BJ (cell line): ENCODE measurements at regions not wholly inside any gene's neighbourhood (a gene's known extent, or its start where the extent isn't known, plus 50 kb on each side); places are given as distances from the start of the nearest gene placed in this dataset.
"Not testable (repeated sequence)": the region's sequence is repeated elsewhere in the genome, so short reads cannot be mapped to it uniquely, and the experiment has no call there.

ENCODE experiments used
- CTCF ChIA-PET: fragments of 350-600 bp; formaldehyde crosslinking; extraction: SDS; loops from one replicate; lab custom pipeline; 2021; ENCODE audit warnings: antibody characterized with exemption, inconsistent platforms; lab: Yijun Ruan, JAX
- POLR2A ChIA-PET: fragments of 300-600 bp; sonication (Branson Sonifier 250); formaldehyde crosslinking; extraction: SDS; loops from one replicate; lab custom pipeline; 2021; ENCODE audit warnings: antibody characterized with exemption; lab: Charles Lee
- DNase-seq: peaks from one replicate; pipeline ENCODE4 v3.0.0-alpha.2; 2011; ENCODE audit warnings: low read depth
- H3K27me3 ChIP-seq: 2 replicates; pipeline ENCODE4 v1.6.0; 2011; ENCODE audit warnings: low read length; ENCODE audit not compliant: control insufficient read depth, insufficient read depth
- H3K36me3 ChIP-seq: 2 replicates; pipeline ENCODE4 v1.5.1; 2011; ENCODE audit warnings: low read length; ENCODE audit not compliant: control insufficient read depth, insufficient read depth
- H3K4me3 ChIP-seq: 2 replicates; pipeline ENCODE4 v1.5.1; 2011; ENCODE audit warnings: low read depth, mild to moderate bottlenecking, control low read depth, low read length
- TF ChIP-seq, protein P1 (sequence below): IDR thresholded peaks from 2 replicates; pipeline ENCODE4 v1.5.1; 2011; ENCODE audit warnings: low read depth, mild to moderate bottlenecking, control low read depth, inconsistent platforms, low read length, moderate library complexity; ENCODE audit not compliant: insufficient read depth

DNA sequence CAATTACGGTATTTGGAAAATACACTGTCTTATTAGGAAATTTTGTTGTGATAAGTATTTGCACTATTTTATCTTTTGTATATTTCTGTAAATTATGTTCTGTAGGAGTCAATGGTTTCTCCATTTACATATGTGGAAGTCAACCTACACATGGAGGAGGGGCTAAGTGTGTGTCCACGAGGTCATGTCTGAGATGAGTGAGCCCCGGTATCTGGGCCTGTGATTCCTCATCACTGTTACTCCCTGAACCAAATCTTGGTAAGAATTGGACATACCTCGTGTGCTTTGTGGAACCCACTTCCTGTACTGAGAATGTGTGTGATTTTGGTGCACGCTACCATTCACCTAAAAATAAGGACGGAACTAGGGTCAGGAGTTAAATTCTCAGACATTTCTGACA, 1105.5 kb downstream of the TMEM121 start:
- TF ChIP-seq, protein P1, sequence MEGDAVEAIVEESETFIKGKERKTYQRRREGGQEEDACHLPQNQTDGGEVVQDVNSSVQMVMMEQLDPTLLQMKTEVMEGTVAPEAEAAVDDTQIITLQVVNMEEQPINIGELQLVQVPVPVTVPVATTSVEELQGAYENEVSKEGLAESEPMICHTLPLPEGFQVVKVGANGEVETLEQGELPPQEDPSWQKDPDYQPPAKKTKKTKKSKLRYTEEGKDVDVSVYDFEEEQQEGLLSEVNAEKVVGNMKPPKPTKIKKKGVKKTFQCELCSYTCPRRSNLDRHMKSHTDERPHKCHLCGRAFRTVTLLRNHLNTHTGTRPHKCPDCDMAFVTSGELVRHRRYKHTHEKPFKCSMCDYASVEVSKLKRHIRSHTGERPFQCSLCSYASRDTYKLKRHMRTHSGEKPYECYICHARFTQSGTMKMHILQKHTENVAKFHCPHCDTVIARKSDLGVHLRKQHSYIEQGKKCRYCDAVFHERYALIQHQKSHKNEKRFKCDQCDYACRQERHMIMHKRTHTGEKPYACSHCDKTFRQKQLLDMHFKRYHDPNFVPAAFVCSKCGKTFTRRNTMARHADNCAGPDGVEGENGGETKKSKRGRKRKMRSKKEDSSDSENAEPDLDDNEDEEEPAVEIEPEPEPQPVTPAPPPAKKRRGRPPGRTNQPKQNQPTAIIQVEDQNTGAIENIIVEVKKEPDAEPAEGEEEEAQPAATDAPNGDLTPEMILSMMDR, result no peak
- CTCF ChIA-PET, result no interaction called here
- H3K27me3 ChIP-seq, result no peaks in the 10 kb centered on the region
- POLR2A ChIA-PET, result no interaction called here
- no peak overlapping the region for H3K4me3 ChIP-seq
- no peak for DNase-seq
- H3K36me3 ChIP-seq, result no peaks in the 10 kb centered on the region

DNA sequence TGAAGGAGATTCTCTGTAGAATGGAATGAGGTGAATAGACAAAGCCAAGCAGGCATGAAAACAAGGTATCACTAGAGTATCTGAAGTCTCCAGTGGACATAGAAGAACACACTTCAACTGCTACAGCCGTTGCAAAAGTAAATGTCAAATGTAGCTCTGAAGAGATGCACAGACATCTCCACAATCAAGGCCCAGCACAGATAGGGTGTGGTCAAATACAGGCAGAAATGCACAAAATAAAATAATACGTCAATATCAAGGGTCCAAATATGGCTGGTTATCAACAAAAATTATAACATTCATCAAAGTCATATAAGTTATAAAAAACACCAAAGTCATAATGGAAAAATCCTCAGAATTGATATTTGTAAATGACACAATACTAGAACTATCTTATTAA, 1107.3 kb downstream of the TMEM121 start:
- H3K36me3 ChIP-seq, result no peaks in the 10 kb centered on the region
- H3K27me3 ChIP-seq, result no peaks in the 10 kb centered on the region
- ChIA-PET CTCF (no interaction called here), POLR2A (no interaction called here)
- TF ChIP-seq, protein P1, result no peak
- H3K4me3 ChIP-seq, result no peak overlapping the region
- DNase-seq, result no peak

DNA sequence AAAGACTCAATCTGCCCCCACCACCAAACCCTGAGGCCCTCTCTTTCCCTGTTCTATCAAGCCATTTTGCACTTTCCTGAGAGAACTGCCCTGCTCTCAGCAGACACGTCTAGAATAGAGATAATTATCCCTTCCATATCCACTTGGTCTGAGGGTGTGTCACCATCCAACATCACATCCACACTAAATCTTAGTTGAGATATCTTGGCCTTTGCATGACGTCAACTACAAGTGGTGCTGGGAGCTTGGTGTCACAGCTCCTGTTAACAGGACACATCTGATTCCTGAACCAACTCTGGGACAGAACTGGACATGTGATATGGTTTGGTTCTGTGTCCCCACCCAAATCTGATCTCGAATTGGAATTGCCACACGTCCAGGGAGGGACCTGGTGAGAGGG, 1109.2 kb downstream of the TMEM121 start:
- CTCF ChIA-PET, result no interaction called here
- no peak overlapping the region for H3K4me3 ChIP-seq

DNA sequence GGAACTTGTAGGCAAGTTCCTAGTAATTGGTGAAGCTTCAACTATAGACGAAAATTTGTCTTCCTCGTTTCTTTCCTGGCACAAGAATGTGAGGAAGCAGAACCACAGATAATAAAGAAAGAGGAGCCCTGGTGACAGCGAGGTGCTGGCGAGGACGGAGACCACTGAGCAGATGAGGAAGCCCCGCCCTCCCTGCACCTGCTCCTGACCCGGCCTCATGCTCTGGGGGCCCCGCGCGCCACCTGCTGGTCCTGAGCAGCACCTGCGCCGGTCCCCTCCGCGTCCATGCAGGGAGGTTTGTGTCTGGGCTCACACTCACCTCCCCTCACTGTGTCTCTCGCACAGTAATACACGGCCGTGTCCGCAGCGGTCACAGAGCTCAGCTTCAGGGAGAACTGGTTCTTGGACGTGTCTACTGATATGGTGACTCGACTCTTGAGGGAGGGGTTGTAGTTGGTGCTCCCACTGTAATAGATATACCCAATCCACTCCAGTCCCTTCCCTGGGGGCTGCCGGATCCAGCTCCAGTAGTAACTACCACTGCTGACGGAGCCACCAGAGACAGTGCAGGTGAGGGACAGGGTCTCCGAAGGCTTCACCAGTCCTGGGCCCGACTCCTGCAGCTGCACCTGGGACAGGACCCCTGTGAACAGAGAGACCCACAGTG, 1112.5 kb downstream of the TMEM121 start:
- H3K4me3 ChIP-seq, H3K27me3 ChIP-seq, CTCF ChIA-PET, DNase-seq, H3K36me3 ChIP-seq, POLR2A ChIA-PET: not testable (repeated sequence)

More for the DNA sequence above, 1109.2 kb downstream of the TMEM121 start:
- POLR2A ChIA-PET, result no interaction called here
- Histone ChIP-seq H3K36me3 (no peaks in the 10 kb centered on the region), H3K27me3 (no peaks in the 10 kb centered on the region)
- no peak for DNase-seq
- TF ChIP-seq, protein P1, result no peak

DNA sequence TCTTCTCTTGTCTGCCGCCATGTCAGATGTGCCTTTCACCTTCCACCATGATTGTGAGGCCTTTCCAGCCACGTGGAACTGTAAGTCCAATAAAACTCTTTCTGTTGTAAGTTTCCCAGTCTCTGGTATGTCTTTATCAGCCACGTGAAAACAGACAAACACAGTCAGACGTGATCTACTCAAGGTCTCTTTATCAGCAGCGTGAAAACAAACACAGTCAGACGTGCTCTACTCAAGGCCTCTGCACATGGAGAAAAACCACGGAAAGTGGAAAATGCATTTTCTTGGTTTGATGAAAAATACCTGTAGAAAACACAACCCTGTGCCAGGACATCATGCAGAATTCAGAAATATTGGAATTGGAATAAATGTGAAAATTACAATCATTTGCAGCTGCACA, 1115.7 kb downstream of the TMEM121 start:
- Histone ChIP-seq H3K4me3 (no peak overlapping the region), H3K36me3 (no peaks in the 10 kb centered on the region), H3K27me3 (no peaks in the 10 kb centered on the region)
- ChIA-PET POLR2A (no interaction called here), CTCF (no interaction called here)
- no peak for DNase-seq
- TF ChIP-seq, protein P1, result no peak

DNA sequence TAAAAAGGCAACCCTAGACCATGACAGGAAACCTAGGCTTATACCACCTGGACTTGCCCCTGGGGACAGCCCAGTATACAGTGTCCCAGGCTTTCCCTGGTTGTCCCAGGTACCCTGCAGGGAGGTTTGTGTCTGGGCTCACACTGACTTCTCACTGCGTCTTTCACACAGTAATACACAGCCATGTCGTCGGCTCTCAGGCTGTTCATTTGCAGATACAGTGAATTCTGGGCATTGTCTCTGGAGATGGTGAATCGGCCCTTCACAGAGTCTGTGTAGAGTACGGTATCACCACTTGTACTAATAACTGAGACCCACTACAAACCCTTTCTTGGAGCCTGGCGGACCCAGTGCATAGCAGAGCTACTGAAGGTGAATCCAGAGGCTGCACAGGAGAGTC, 1116.6 kb downstream of the TMEM121 start:
- H3K4me3 ChIP-seq, H3K36me3 ChIP-seq, POLR2A ChIA-PET, H3K27me3 ChIP-seq, DNase-seq, CTCF ChIA-PET: not testable (repeated sequence)

DNA sequence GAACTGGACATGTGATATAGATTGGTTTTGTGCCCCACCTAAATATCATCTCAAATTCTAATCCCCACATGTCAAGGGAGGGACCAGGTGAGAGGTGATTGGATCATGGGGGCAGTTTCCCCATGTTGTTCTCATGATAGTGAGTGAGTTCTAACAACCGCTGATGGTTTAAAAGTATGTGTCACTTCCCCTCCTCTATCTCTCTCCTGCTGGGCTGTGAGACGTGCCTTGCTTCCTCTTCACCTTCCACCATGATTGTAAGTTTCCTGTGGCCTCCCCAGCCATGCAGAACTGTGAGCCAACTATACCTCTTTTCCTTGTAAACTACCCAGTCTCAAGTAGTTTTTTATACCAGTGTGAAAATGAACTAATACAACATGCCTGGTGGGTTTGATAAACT, 1122.5 kb downstream of the TMEM121 start:
- POLR2A ChIA-PET, H3K27me3 ChIP-seq, H3K4me3 ChIP-seq, DNase-seq, CTCF ChIA-PET, H3K36me3 ChIP-seq: not testable (repeated sequence)
